ENCODE measurements at regions not wholly inside any gene's neighbourhood (a gene's known extent, or its start where the extent isn't known, plus 50 kb on each side); places are given as distances from the start of the nearest gene placed in this dataset.

DNA sequence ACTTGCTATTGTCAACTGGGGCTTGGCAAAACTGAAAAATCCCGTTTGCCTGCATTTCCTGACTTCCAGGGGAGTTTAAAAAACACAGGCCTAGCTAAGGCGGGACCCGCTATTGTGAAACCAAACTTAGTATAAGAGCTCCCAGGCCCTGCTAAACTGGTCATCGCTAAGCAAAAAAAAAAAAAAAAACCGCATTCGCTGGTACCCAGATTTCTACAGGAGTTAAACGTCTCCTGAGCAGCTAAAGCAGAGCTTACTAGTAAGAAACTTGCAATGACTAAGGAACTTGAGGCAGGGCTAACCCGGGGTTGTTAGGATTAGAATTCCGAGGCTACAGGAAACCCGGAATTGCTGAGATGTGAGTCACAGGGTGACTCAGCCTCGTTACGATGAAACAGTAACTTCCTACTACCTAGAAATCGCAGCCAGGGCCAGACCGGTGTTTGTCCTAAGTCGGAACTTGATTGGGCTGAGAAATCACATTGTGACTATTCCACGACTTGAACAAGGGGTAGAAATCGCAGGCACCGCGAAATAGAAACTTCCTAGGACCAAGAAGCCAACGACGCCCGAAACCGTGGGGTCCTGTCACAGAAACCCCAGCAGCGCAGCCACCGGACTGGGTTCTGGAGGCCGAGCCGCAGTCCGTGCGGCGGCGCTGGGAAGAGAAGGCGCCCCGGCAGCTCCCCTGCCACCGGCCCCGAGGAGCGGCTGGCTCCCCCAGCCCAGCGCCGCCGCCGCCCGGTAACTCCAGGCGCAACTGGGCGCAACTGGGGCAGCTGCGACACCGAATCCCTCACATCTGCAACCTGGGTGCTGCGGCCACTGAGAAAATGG is 89.4 kb downstream of the ANXA2R start:
- Mint-ChIP-seq H3K4me3 (no peak overlapping the region), H3K36me3 (no peaks in the 10 kb centered on the region), H3K27me3 (peaks cover 2% of the 10 kb centered on the region), H3K27ac (peak overlapping the region; percentile 77), H3K4me1 (ENCODE audit: unreplicated experiment) (no peaks in the 10 kb centered on the region), H3K9me3 (no peaks in the 10 kb centered on the region)
- no peak for DNase-seq (ENCODE audit: extremely low spot score, unreplicated experiment)
- TF ChIP-seq CTCF (conservative IDR thresholded peaks at IDR 0.05), result no peak

DNA sequence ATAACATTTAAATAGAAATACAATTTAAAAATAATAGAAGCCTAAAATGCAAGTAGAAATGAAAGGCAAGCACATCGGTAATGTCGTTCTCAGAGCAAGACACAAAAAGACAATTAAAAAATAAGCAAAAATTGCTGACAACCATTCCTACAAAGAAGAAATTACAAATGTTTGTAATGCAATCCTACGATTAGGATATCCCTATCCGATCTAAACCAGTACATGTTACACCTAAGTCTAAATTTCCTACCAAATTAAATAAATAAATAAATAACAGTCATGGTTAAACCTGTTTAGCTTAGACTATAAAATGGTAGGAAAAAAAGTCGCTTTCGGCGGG is 90.0 kb downstream of the ANXA2R start:
- H3K4me3 Mint-ChIP-seq, result no peak overlapping the region
- no peak for DNase-seq (ENCODE audit: extremely low spot score, unreplicated experiment)
- peaks cover 6% of the 10 kb centered on the region for H3K27me3 Mint-ChIP-seq
- no peak for TF ChIP-seq CTCF (conservative IDR thresholded peaks at IDR 0.05)
- H3K4me1 Mint-ChIP-seq (ENCODE audit: unreplicated experiment), result no peaks in the 10 kb centered on the region
- no peaks in the 10 kb centered on the region for H3K36me3 Mint-ChIP-seq
- H3K27ac Mint-ChIP-seq, result no peak overlapping the region
- no peaks in the 10 kb centered on the region for H3K9me3 Mint-ChIP-seq

GRCh38 chr5:42949348-42950115 is 90.6 kb downstream of the ANXA2R start:
- no peaks in the 10 kb centered on the region for H3K4me1 Mint-ChIP-seq (ENCODE audit: unreplicated experiment)
- no peaks in the 10 kb centered on the region for H3K36me3 Mint-ChIP-seq
- TF ChIP-seq CTCF (conservative IDR thresholded peaks at IDR 0.05), result no peak
- H3K27me3 Mint-ChIP-seq, result peaks cover 12% of the 10 kb centered on the region
- no peak overlapping the region for H3K4me3 Mint-ChIP-seq
- H3K9me3 Mint-ChIP-seq, result no peaks in the 10 kb centered on the region
- no peak overlapping the region for H3K27ac Mint-ChIP-seq
- no peak for DNase-seq (ENCODE audit: extremely low spot score, unreplicated experiment)

DNA sequence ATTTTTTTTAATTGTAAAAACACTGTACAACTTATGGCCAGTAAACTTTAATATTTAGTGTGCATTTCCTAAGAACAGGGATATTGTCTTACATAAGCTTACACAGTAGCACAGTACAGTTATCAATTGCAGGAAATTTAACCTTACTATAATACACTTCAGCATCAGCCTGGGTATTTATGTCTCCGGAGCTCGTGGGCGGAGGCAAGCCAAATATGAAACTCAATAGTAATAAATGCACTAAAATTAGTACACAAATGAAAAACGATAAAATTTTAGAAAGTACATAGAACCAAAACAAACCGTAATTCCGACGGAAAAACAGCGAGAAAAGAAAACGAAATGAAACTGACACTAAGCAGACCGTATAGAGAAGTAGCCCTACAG is 91.2 kb downstream of the ANXA2R start:
- H3K36me3 Mint-ChIP-seq, result no peaks in the 10 kb centered on the region
- H3K4me3 Mint-ChIP-seq, result no peak overlapping the region
- no peak for TF ChIP-seq CTCF (conservative IDR thresholded peaks at IDR 0.05)
- no peak for DNase-seq (ENCODE audit: extremely low spot score, unreplicated experiment)
- H3K27me3 Mint-ChIP-seq, result peaks cover 17% of the 10 kb centered on the region
- no peaks in the 10 kb centered on the region for H3K4me1 Mint-ChIP-seq (ENCODE audit: unreplicated experiment)
- no peak overlapping the region for H3K27ac Mint-ChIP-seq
- H3K9me3 Mint-ChIP-seq, result no peaks in the 10 kb centered on the region

DNA sequence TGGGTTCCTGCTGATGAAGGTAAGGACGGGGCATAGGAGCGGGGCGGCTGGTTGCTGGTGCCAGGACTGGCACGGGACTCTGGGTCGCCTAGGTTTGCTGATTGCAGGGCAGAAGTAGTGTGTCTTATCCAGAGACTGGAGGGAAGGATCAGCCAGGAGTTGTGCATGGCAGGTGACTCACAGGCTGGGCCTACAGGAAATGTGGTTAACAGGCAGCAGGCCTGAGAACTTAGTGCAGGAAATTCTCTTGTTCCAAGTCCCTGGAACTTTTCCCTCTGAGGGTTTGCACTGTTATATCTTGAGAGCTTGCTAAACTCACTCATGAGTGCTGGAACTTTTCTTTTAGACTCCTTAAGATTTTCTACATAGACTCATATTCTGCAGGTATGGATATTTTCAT is 95.1 kb downstream of the ANXA2R start:
- Mint-ChIP-seq H3K27ac (no peak overlapping the region), H3K36me3 (no peaks in the 10 kb centered on the region), H3K27me3 (peaks cover 38% of the 10 kb centered on the region), H3K4me3 (no peak overlapping the region), H3K9me3 (no peaks in the 10 kb centered on the region), H3K4me1 (ENCODE audit: unreplicated experiment) (no peaks in the 10 kb centered on the region)
- no peak for TF ChIP-seq CTCF (conservative IDR thresholded peaks at IDR 0.05)
- DNase-seq (ENCODE audit: extremely low spot score, unreplicated experiment), result no peak

All from type B pancreatic cell (in vitro differentiated cells).